ENCODE measurements at regions not wholly inside any gene's neighbourhood (a gene's known extent, or its start where the extent isn't known, plus 50 kb on each side); places are given as distances from the start of the nearest gene placed in this dataset.

GRCh38 chr20:61134296-61135030 lies 117.6 kb upstream of the CDH4 start:
- Histone ChIP-seq H3K4me1 (ENCODE audit: control insufficient read depth, insufficient read depth, low read length) (peaks cover 15% of the 10 kb centered on the region), H3K36me3 (ENCODE audit: control insufficient read depth, insufficient read depth, low read length) (no peaks in the 10 kb centered on the region), H3K27ac (ENCODE audit: low read depth, low read length) (no peak overlapping the region), H3K4me3 (ENCODE audit: low read depth, low read length) (no peak overlapping the region), H3K27me3 (ENCODE audit: control insufficient read depth, insufficient read depth, low read length) (peaks cover 4% of the 10 kb centered on the region), H3K9me3 (ENCODE audit: control insufficient read depth, insufficient read depth, low read length) (no peaks in the 10 kb centered on the region)
- WGBS (ENCODE audit: insufficient coverage) = 28% methylated on average over 2 of the region's 9 CpGs
- peak in 1 of 6 donors; percentile 30 for DNase-seq (ENCODE audit: low read depth in 4 of 6, low spot score in 6 of 6)

GRCh38 chr20:61135266-61135665 lies 116.8 kb upstream of the CDH4 start:
- no peaks in the 10 kb centered on the region for H3K9me3 ChIP-seq (ENCODE audit: control insufficient read depth, insufficient read depth, low read length)
- no peaks in the 10 kb centered on the region for H3K36me3 ChIP-seq (ENCODE audit: control insufficient read depth, insufficient read depth, low read length)
- no peak for DNase-seq (ENCODE audit: low read depth in 4 of 6, low spot score in 6 of 6)
- 67% methylated on average over 4 of the region's 11 CpGs for WGBS (ENCODE audit: insufficient coverage)
- H3K4me1 ChIP-seq (ENCODE audit: control insufficient read depth, insufficient read depth, low read length) = peaks cover 15% of the 10 kb centered on the region
- H3K27ac ChIP-seq (ENCODE audit: low read depth, low read length) = no peak overlapping the region
- H3K27me3 ChIP-seq (ENCODE audit: control insufficient read depth, insufficient read depth, low read length) = peaks cover under 1% of the 10 kb centered on the region
- no peak overlapping the region for H3K4me3 ChIP-seq (ENCODE audit: low read depth, low read length)

- H3K27me3 ChIP-seq (ENCODE audit: control insufficient read depth, insufficient read depth, low read length) = no peaks in the 10 kb centered on the region
- H3K27ac ChIP-seq (ENCODE audit: low read depth, low read length) = no peak overlapping the region
- H3K9me3 ChIP-seq (ENCODE audit: control insufficient read depth, insufficient read depth, low read length) = no peaks in the 10 kb centered on the region
- DNase-seq (ENCODE audit: low read depth in 4 of 6, low spot score in 6 of 6) = peak in 1 of 6 donors; percentile 75
- no peak overlapping the region for H3K4me3 ChIP-seq (ENCODE audit: low read depth, low read length)
- no peaks in the 10 kb centered on the region for H3K36me3 ChIP-seq (ENCODE audit: control insufficient read depth, insufficient read depth, low read length)
- WGBS (ENCODE audit: insufficient coverage) = 14% methylated on average over 9 of the region's 15 CpGs
- peaks cover 15% of the 10 kb centered on the region for H3K4me1 ChIP-seq (ENCODE audit: control insufficient read depth, insufficient read depth, low read length)
These were observed 116.1 kb upstream of the CDH4 start for GRCh38 chr20:61135968-61136367.

GRCh38 chr20:61138566-61138965 lies 113.5 kb upstream of the CDH4 start:
- H3K36me3 ChIP-seq (ENCODE audit: control insufficient read depth, insufficient read depth, low read length) = no peaks in the 10 kb centered on the region
- H3K4me1 ChIP-seq (ENCODE audit: control insufficient read depth, insufficient read depth, low read length) = peaks cover 15% of the 10 kb centered on the region
- H3K27me3 ChIP-seq (ENCODE audit: control insufficient read depth, insufficient read depth, low read length) = no peaks in the 10 kb centered on the region
- WGBS (ENCODE audit: insufficient coverage) = 64% methylated on average over 4 of the region's 5 CpGs
- no peaks in the 10 kb centered on the region for H3K9me3 ChIP-seq (ENCODE audit: control insufficient read depth, insufficient read depth, low read length)
- no peak overlapping the region for H3K4me3 ChIP-seq (ENCODE audit: low read depth, low read length)
- peak in 1 of 6 donors; percentile 80 for DNase-seq (ENCODE audit: low read depth in 4 of 6, low spot score in 6 of 6)
- H3K27ac ChIP-seq (ENCODE audit: low read depth, low read length) = no peak overlapping the region

- 49% methylated on average over 3 of the region's 4 CpGs for WGBS (ENCODE audit: insufficient coverage)
- DNase-seq (ENCODE audit: low read depth in 4 of 6, low spot score in 6 of 6) = peak in 1 of 6 donors; percentile 40
- no peak overlapping the region for H3K27ac ChIP-seq (ENCODE audit: low read depth, low read length)
These were observed 113.0 kb upstream of the CDH4 start for GRCh38 chr20:61139031-61139430.

GRCh38 chr20:61140576-61140975 lies 111.5 kb upstream of the CDH4 start:
- Histone ChIP-seq H3K27me3 (ENCODE audit: control insufficient read depth, insufficient read depth, low read length) (no peaks in the 10 kb centered on the region), H3K4me1 (ENCODE audit: control insufficient read depth, insufficient read depth, low read length) (peaks cover 8% of the 10 kb centered on the region), H3K36me3 (ENCODE audit: control insufficient read depth, insufficient read depth, low read length) (no peaks in the 10 kb centered on the region), H3K27ac (ENCODE audit: low read depth, low read length) (no peak overlapping the region), H3K4me3 (ENCODE audit: low read depth, low read length) (no peak overlapping the region), H3K9me3 (ENCODE audit: control insufficient read depth, insufficient read depth, low read length) (no peaks in the 10 kb centered on the region)
- DNase-seq (ENCODE audit: low read depth in 4 of 6, low spot score in 6 of 6) = no peak
- WGBS (ENCODE audit: insufficient coverage) = 89% methylated on average over 4 of the region's 4 CpGs

More at GRCh38 chr20:61139031-61139430, 113.0 kb upstream of the CDH4 start:
- Histone ChIP-seq H3K4me1 (ENCODE audit: control insufficient read depth, insufficient read depth, low read length) (peaks cover 15% of the 10 kb centered on the region), H3K36me3 (ENCODE audit: control insufficient read depth, insufficient read depth, low read length) (no peaks in the 10 kb centered on the region), H3K9me3 (ENCODE audit: control insufficient read depth, insufficient read depth, low read length) (no peaks in the 10 kb centered on the region), H3K4me3 (ENCODE audit: low read depth, low read length) (no peak overlapping the region), H3K27me3 (ENCODE audit: control insufficient read depth, insufficient read depth, low read length) (no peaks in the 10 kb centered on the region)

DNA sequence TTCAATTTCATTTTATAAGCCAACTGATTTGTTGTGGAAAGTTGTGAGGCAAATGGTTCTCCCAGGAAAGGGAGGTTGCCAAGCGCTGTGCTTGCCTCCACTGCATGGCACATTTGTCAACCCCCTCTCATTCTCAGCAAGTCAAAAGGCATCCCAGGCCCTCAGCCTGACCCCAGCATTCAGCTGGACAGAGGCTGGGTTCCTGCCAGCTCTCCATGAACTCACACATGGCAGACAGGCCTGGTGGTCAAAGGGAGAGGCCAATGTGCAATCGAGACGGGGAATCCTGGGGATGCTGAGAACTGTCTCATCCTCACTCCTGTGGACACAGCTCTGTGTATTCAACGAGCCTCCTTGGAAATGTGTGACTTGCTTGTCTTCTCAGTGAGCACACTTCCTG lies 106.0 kb upstream of the CDH4 start:
- DNase-seq (ENCODE audit: low read depth in 4 of 6, low spot score in 6 of 6) = peak in 4 of 6 donors; percentile 41 to 83 (median 62)
- Histone ChIP-seq H3K27me3 (ENCODE audit: control insufficient read depth, insufficient read depth, low read length) (no peaks in the 10 kb centered on the region), H3K27ac (ENCODE audit: low read depth, low read length) (peak overlapping the region; percentile 15), H3K36me3 (ENCODE audit: control insufficient read depth, insufficient read depth, low read length) (no peaks in the 10 kb centered on the region), H3K9me3 (ENCODE audit: control insufficient read depth, insufficient read depth, low read length) (no peaks in the 10 kb centered on the region), H3K4me1 (ENCODE audit: control insufficient read depth, insufficient read depth, low read length) (peaks cover 6% of the 10 kb centered on the region), H3K4me3 (ENCODE audit: low read depth, low read length) (no peak overlapping the region)
- WGBS (ENCODE audit: insufficient coverage) = 4% methylated on average over 3 of the region's 4 CpGs

GRCh38 chr20:61149636-61150035 lies 102.4 kb upstream of the CDH4 start:
- Histone ChIP-seq H3K4me1 (ENCODE audit: control insufficient read depth, insufficient read depth, low read length) (peaks cover 6% of the 10 kb centered on the region), H3K27me3 (ENCODE audit: control insufficient read depth, insufficient read depth, low read length) (no peaks in the 10 kb centered on the region), H3K4me3 (ENCODE audit: low read depth, low read length) (no peak overlapping the region), H3K27ac (ENCODE audit: low read depth, low read length) (no peak overlapping the region), H3K36me3 (ENCODE audit: control insufficient read depth, insufficient read depth, low read length) (no peaks in the 10 kb centered on the region), H3K9me3 (ENCODE audit: control insufficient read depth, insufficient read depth, low read length) (no peaks in the 10 kb centered on the region)
- DNase-seq (ENCODE audit: low read depth in 4 of 6, low spot score in 6 of 6) = peak in 1 of 6 donors; percentile 65
- 66% methylated on average over 4 of the region's 5 CpGs for WGBS (ENCODE audit: insufficient coverage)

DNA sequence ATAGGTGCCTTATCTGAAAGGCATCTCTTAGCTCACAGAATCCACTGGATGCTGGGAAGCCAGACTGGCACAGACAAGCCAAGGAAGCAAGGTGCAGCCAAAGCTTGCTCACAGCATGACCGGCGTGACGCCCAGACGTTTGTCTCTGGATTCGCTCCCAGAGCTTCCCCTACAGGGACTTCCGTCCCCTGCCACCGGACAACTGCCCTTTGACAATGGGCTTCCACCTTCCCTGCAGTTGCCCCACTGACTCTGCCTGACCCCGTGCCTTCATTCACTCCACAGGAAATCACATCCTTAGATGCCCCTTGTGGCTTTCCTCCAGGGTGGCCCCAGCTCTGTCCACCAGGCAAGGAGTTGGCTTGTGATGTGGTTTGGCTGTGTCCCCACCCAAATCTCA lies 94.8 kb upstream of the CDH4 start:
- Histone ChIP-seq H3K9me3 (ENCODE audit: control insufficient read depth, insufficient read depth, low read length) (no peaks in the 10 kb centered on the region), H3K27ac (ENCODE audit: low read depth, low read length) (no peak overlapping the region), H3K4me1 (ENCODE audit: control insufficient read depth, insufficient read depth, low read length) (no peaks in the 10 kb centered on the region), H3K27me3 (ENCODE audit: control insufficient read depth, insufficient read depth, low read length) (peaks cover 1% of the 10 kb centered on the region), H3K4me3 (ENCODE audit: low read depth, low read length) (no peak overlapping the region), H3K36me3 (ENCODE audit: control insufficient read depth, insufficient read depth, low read length) (no peaks in the 10 kb centered on the region)
- no peak for DNase-seq (ENCODE audit: low read depth in 4 of 6, low spot score in 6 of 6)
- 94% methylated on average over 8 of the region's 8 CpGs for WGBS (ENCODE audit: insufficient coverage)

DNA sequence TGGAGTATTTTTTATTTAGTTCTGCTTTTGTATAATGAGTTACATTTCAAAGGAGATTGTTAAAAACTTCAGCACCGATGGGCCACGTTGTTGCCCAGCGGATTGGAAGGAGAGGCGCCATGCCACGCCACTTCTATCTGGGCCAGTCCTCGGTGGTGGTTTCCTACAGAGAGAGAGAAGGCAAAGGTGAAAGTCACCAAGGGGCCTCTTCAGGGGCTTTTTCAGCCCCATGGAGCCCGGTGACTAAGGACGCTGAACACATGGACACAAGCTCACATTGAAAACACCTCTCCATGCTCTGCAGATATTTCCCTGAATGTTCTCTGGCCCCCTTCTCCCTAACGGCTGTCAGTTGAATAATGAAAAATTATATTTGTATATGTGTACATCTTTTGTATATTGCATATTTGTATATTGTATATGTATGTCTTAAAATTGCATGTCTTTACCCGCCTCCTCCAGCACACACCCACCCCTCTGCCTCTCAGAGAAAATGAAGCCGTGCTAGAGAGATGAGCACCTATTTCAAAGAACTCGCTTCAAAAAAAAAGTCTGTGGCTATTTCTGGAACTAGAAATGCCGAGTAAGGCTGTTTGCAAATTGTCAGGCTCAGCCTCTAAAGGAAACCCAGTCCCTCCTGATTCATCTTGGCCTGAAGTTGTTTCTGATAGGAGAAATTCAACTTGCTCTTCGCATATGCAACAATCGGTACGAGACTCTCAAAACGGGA lies 91.9 kb upstream of the CDH4 start:
- H3K27me3 ChIP-seq (ENCODE audit: control insufficient read depth, insufficient read depth, low read length) = peaks cover 3% of the 10 kb centered on the region
- WGBS (ENCODE audit: insufficient coverage) = 81% methylated on average over 6 of the region's 17 CpGs
- H3K4me3 ChIP-seq (ENCODE audit: low read depth, low read length) = no peak overlapping the region
- no peaks in the 10 kb centered on the region for H3K9me3 ChIP-seq (ENCODE audit: control insufficient read depth, insufficient read depth, low read length)
- DNase-seq (ENCODE audit: low read depth in 4 of 6, low spot score in 6 of 6) = peak in 1 of 6 donors; percentile 24
- H3K36me3 ChIP-seq (ENCODE audit: control insufficient read depth, insufficient read depth, low read length) = no peaks in the 10 kb centered on the region
- H3K4me1 ChIP-seq (ENCODE audit: control insufficient read depth, insufficient read depth, low read length) = peaks cover 5% of the 10 kb centered on the region
- H3K27ac ChIP-seq (ENCODE audit: low read depth, low read length) = no peak overlapping the region
